Stomach smooth muscle (tissue), 2 donors: ENCODE measurements at regions not wholly inside any gene's neighbourhood (a gene's known extent, or its start where the extent isn't known, plus 50 kb on each side); places are given as distances from the start of the nearest gene placed in this dataset.

ENCODE experiments used
- H3K27ac ChIP-seq: one replicate; pipeline ENCODE4 v1.7.0; 2013; ENCODE audit warnings: mild to moderate bottlenecking, low read length, inconsistent platforms
- H3K27me3 ChIP-seq, 2 donors: one replicate each; pipeline ENCODE4 v1.7.0; 2013; ENCODE audit warnings: low read length in 2 of 2; ENCODE audit not compliant: insufficient read depth in 2 of 2, control insufficient read depth in 1 of 2
- H3K36me3 ChIP-seq, 2 donors: one replicate each; pipeline ENCODE4 v1.7.0; 2013; ENCODE audit warnings: low read length in 2 of 2; ENCODE audit not compliant: control insufficient read depth in 2 of 2, insufficient read depth in 2 of 2
- H3K4me1 ChIP-seq: one replicate; pipeline ENCODE4 v1.7.0; 2013; ENCODE audit warnings: low read length; ENCODE audit not compliant: control insufficient read depth, insufficient read depth
- H3K4me3 ChIP-seq, 2 donors: one replicate each; pipeline ENCODE4 v1.7.0; 2013; ENCODE audit warnings: low read length in 2 of 2
- H3K9ac ChIP-seq, 2 donors: one replicate each; pipeline ENCODE4 v1.7.0; 2013; ENCODE audit warnings: low read length in 2 of 2, mild to moderate bottlenecking in 1 of 2
- H3K9me3 ChIP-seq, 2 donors: one replicate each; pipeline ENCODE4 v1.7.0; 2013; ENCODE audit warnings: low read length in 2 of 2; ENCODE audit not compliant: control insufficient read depth in 2 of 2
- donor health status: healthy.
- donor health status: Pancreatic carcinoma.

DNA sequence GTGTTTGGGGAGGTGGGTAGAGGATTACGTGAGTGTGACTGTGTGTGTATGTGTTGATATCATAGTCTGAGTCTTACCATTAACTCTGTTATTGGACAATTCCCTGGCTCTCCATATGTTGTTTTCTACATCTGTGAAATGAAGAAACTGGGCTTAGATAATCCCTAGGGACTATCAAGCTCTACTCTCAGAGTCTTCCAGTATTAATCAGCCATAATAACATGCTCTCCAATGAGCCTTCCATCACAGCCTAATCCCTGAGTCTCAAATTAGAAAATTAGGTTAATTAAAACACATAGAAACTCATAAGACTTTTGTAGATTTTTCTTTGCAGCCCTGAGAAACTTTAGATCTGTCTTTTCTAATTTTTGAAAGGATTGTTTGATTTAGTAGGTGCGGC, 404.2 kb upstream of the RARB start:
- Histone ChIP-seq H3K27ac (no peak overlapping the region), H3K36me3 (no peaks in the 10 kb centered on the region), H3K4me3 (no peak overlapping the region)

DNA sequence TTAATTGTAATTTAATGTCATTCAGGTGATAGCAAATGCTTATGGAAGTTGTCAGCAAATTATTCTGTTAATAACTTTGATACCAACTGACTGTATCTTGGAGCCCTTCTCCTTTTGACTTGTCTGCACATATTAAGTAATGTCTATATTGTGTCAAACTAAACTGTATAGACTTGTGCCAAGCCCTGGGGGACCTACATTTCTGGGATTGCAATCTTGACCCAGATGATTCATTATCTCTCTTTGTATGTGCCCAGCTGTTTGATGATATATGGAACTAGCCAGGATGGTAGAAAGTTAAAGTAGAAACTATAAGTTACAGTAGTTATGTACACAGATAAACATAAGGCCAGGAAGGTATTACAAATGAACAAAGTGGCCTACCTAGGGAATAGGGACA, 402.8 kb upstream of the RARB start:
- H3K4me1 ChIP-seq: no peaks in the 10 kb centered on the region
- H3K27ac ChIP-seq: no peak overlapping the region
- H3K4me3 ChIP-seq: no peak overlapping the region
- H3K9ac ChIP-seq: no peak overlapping the region
- H3K9me3 ChIP-seq: no peaks in the 10 kb centered on the region
- H3K27me3 ChIP-seq: no peaks in the 10 kb centered on the region
- H3K36me3 ChIP-seq: no peaks in the 10 kb centered on the region

More for the DNA sequence above, 404.2 kb upstream of the RARB start:
- Histone ChIP-seq H3K9me3 (no peaks in the 10 kb centered on the region), H3K4me1 (no peaks in the 10 kb centered on the region), H3K27me3 (no peaks in the 10 kb centered on the region), H3K9ac (no peak overlapping the region)

DNA sequence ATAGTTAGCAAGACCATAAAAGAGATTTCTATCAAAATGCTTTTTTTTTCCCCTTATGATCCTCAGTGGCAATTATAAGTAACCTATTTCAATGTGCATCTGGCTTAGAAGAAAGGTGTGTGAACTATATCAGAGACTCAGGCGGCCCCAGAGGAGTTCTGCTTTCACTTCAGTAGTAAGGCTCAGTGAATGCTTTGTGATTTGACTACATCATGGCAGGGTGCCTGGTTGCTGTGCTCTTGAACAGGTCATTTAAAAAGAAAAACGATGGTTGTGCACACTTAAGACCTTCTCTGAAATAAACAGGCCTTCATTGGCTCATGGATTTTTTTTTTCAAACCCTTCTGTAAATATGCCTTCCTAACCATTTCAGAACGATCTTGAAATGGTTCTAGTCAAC, 400.4 kb upstream of the RARB start:
- Histone ChIP-seq H3K9ac (no peak overlapping the region), H3K27ac (no peak overlapping the region), H3K9me3 (no peaks in the 10 kb centered on the region), H3K4me3 (peak overlapping the region in 1 of 2 donors; percentile 9), H3K36me3 (no peaks in the 10 kb centered on the region), H3K4me1 (no peaks in the 10 kb centered on the region), H3K27me3 (no peaks in the 10 kb centered on the region)

DNA sequence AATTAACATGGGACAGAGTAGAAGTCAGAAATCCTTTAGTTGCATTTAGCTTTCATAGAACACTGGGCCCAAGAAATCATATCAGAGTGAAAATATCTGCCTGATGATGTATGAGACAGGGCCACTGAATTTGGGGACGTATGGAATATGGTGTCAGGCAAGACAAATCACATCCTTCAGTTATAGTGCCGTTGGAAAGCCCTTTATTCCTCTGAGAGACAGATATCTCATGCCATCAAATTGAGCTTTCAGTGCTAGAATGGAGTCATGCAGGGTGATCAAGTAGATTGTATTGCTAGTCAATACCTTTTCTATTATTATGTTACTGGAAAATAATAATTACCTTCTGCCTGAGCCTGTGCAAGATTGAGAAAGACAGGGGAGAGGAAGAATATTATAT, 398.2 kb upstream of the RARB start:
- Histone ChIP-seq H3K36me3 (no peaks in the 10 kb centered on the region), H3K27ac (no peak overlapping the region), H3K27me3 (no peaks in the 10 kb centered on the region), H3K4me3 (no peak overlapping the region), H3K9ac (no peak overlapping the region), H3K4me1 (peaks cover 4% of the 10 kb centered on the region), H3K9me3 (no peaks in the 10 kb centered on the region)

DNA sequence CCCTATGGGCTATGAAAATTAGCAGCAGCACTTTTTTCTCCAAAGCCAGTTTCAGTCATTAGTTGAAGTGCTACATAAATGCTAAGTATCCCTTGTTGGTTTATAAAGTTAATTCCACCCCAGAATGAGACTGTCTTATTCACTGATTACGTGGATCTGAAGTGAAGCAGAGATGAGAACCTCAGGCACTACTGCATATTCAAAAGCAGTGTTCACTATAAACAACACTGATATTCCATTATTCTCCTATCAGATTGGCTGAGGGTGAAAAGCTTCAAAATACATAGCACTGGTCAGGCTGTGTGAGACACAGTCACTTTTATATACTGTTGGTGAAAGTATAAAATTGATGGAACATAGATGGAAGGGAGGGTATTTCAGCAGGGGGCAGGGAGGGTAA, 395.7 kb upstream of the RARB start:
- H3K27ac ChIP-seq: no peak overlapping the region
- no peaks in the 10 kb centered on the region for H3K27me3 ChIP-seq

DNA sequence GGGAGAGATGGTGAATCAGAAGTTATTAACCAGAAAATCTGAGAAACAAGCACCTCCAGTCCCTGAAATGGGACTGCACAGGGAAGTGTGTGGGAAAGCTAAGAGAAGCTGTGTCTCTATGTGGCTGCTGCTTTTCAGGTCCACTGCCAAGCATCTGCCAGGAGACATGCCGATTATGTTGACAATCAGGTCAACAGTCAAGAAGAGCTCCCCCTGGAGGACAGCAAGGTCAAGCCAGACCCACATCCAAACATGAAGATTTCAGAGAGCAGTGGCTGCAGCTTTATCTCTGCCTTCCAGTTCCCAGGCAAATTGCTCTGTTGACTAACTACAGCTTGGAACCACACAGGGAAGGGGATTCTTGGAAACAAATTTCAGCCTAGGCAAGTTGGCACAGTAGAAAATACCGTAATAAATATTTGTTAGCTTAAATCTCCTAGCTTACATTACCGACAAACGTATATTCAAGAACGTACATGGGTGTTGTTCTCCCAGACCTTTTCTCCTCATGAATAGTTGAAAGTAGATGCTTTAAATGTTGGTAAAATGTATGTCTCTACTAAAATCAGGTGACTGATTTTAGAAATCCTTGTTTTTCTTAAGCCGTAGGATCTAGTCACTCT, 394.5 kb upstream of the RARB start:
- Histone ChIP-seq H3K4me1 (peaks cover 13% of the 10 kb centered on the region), H3K9ac (no peak overlapping the region), H3K36me3 (no peaks in the 10 kb centered on the region), H3K27ac (no peak overlapping the region), H3K27me3 (no peaks in the 10 kb centered on the region), H3K4me3 (no peak overlapping the region), H3K9me3 (no peaks in the 10 kb centered on the region)

More for the DNA sequence above, 395.7 kb upstream of the RARB start:
- no peaks in the 10 kb centered on the region for H3K9me3 ChIP-seq
- H3K4me3 ChIP-seq: no peak overlapping the region
- H3K36me3 ChIP-seq: no peaks in the 10 kb centered on the region
- H3K4me1 ChIP-seq: peaks cover 7% of the 10 kb centered on the region
- no peak overlapping the region for H3K9ac ChIP-seq

DNA sequence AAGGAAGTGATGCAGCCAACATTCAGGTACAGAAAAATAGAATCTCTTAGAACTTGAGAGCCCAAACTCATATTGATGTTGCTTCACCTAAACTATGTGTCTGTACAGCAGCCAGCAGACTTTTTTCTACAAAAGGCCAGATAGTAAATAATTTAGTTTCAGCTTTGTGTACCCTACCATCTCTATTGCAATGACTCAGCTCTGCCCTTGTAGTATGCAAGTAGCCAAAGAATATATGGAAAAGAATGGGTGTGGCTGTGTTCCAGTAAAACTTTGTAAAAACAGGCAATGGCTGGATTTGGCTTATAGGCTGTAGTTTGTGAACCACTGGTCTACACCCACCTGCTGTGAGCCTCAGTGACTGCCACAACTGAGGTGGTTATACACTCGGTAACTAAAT, 392.5 kb upstream of the RARB start:
- H3K27ac ChIP-seq: no peak overlapping the region
- H3K27me3 ChIP-seq: no peaks in the 10 kb centered on the region
- H3K36me3 ChIP-seq: no peaks in the 10 kb centered on the region
- no peak overlapping the region for H3K4me3 ChIP-seq
- H3K9me3 ChIP-seq: no peaks in the 10 kb centered on the region
- H3K4me1 ChIP-seq: peaks cover 13% of the 10 kb centered on the region
- H3K9ac ChIP-seq: no peak overlapping the region

DNA sequence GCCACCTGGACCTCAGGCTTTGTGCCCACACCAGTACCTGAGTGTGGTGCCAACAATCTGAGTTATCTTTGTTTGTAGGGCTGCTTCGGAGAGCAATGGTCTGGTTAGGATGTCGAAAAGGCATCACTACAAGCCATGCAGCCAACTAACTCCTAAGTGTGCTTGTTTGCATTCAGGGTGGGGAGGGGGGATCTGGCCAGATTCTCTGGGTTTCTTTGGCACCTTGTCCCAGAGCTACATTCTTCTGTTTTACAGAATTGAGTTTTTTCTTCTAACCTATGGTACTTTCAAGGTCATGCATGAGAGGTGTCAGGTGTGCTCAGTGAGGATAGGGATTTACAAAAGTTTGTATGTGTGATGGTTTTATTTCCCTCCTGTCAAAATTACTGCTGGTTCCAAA, 391.4 kb upstream of the RARB start:
- Histone ChIP-seq H3K36me3 (no peaks in the 10 kb centered on the region), H3K27me3 (no peaks in the 10 kb centered on the region), H3K4me1 (peaks cover 13% of the 10 kb centered on the region), H3K9ac (no peak overlapping the region), H3K4me3 (no peak overlapping the region), H3K9me3 (no peaks in the 10 kb centered on the region), H3K27ac (no peak overlapping the region)

DNA sequence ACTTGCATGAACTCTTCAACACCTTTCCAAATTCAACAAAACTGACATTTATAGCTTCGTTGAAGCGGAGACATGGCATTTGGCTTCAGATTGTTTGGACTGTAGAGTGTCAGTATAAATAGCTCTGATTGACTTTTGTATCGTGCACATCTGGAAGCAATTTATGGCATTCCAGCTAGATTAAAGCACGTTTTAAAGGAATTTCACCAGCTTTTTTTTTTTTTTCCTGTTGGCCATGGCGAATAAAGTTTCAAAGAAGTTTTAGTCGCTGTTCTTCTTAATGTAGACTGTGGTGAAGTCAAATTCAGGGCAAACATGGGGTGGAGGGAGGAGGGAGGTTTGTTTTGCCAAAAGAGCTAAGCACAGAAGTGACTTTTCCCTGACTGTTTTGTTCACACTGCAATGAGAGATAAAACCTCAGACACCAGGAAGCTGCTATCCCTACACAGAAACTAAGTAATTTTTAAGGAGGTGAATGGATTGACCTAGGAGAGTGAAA, 391.0 kb upstream of the RARB start:
- Histone ChIP-seq H3K9me3 (no peaks in the 10 kb centered on the region), H3K27ac (no peak overlapping the region), H3K9ac (no peak overlapping the region), H3K4me1 (peaks cover 13% of the 10 kb centered on the region), H3K36me3 (no peaks in the 10 kb centered on the region), H3K27me3 (no peaks in the 10 kb centered on the region), H3K4me3 (no peak overlapping the region)

DNA sequence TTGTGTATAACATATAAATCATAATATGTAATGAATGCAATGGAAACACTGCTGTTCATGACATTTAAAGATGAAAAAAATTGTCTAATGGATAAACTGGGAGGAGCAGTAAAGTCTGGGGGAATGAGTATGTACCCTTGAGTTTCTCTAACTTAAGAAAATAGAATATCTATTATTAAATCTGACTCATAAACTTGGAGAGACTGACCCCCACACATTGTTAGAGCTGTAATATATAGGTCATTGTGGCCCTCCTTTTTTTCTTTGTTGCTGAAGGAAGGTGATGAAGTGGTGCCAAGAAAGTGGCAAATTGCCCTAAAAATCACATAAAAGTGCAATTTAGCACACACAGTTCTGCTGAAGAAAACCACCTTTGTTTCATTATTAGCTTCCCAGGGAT, 389.8 kb upstream of the RARB start:
- Histone ChIP-seq H3K36me3 (no peaks in the 10 kb centered on the region), H3K4me1 (peaks cover 10% of the 10 kb centered on the region), H3K27me3 (no peaks in the 10 kb centered on the region), H3K9ac (no peak overlapping the region), H3K4me3 (no peak overlapping the region), H3K27ac (no peak overlapping the region), H3K9me3 (no peaks in the 10 kb centered on the region)

DNA sequence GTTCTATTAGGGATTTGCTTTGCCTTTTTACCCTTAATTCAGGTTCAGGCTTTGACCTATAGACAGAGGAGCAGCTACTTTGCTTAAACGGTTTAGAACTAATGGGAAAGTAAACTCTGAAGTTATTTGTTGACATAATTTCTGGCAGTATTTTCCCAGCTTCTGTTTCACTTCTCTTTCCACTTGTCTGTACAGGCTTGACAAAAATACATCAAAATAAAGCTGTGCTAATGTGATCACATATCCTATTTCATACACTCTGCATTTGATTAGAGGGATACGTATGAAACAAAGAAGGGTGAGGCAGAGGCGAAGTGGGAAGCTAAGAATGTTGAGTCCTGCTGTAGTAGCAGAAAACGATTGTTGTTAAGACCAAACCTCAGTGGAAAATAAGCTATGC, 389.1 kb upstream of the RARB start:
- no peak overlapping the region for H3K4me3 ChIP-seq

More for the DNA sequence above, 389.1 kb upstream of the RARB start:
- H3K27ac ChIP-seq: no peak overlapping the region
- no peaks in the 10 kb centered on the region for H3K36me3 ChIP-seq
- no peaks in the 10 kb centered on the region for H3K9me3 ChIP-seq
- H3K9ac ChIP-seq: no peak overlapping the region
- peaks cover 9% of the 10 kb centered on the region for H3K4me1 ChIP-seq
- H3K27me3 ChIP-seq: no peaks in the 10 kb centered on the region
